ENCODE measurements at regions not wholly inside any gene's neighbourhood (a gene's known extent, or its start where the extent isn't known, plus 50 kb on each side); places are given as distances from the start of the nearest gene placed in this dataset.

GRCh38 chr16:50428116-50428515, 59.3 kb upstream of the BRD7 start:
- H3K18ac ChIP-seq (ENCODE audit: insufficient read length, low read depth, low read length): no peak overlapping the region
- Mint-ChIP-seq H3K27ac (no peak overlapping the region; a peak in 1 of 7 replicates), H3K4me1 (0 out of 4 replicates have a peak, but pooled peaks cover 0 to 3% of the 10 kb centered on the region in 2 experiments), H3K36me3 (ENCODE audit: insufficient read depth in 1 of 3, low read depth in 3 of 3) (no peaks in the 10 kb centered on the region), H3K4me3 (no peak overlapping the region), H3K9me3 (no peaks in the 10 kb centered on the region; a peak in 1 of 5 replicates), H3K27me3 (ENCODE audit: low read depth) (no peaks in the 10 kb centered on the region; the same call in none of the 2 replicates)
- H3K9ac ChIP-seq (ENCODE audit: extremely low read depth, insufficient read length, low read length): no peak overlapping the region
- no peak overlapping the region for H2AK5ac ChIP-seq (ENCODE audit: insufficient read length, low read length)
- H4K91ac ChIP-seq (ENCODE audit: insufficient read length, low read depth, low read length): no peak overlapping the region
- H3K4me1 ChIP-seq (ENCODE audit: insufficient read depth, low read length): no peaks in the 10 kb centered on the region
- no peak overlapping the region for H2BK5ac ChIP-seq (ENCODE audit: insufficient read length, low read length)
- H3T11ph ChIP-seq (ENCODE audit: low read length): no peak overlapping the region
- H2BK15ac ChIP-seq (ENCODE audit: low read depth, low read length): no peak overlapping the region
- no peaks in the 10 kb centered on the region for H3K79me2 ChIP-seq (ENCODE audit: insufficient read depth, low read length)
- no CpG with 5 or more reads among the region's 2 CpGs for WGBS (ENCODE audit: extremely low coverage, insufficient read length, low lambda C conversion rate)
- no peaks in the 10 kb centered on the region for H3K23me2 ChIP-seq (ENCODE audit: insufficient read length, low read depth, low read length, poor library complexity, severe bottlenecking)
- H2BK12ac ChIP-seq (ENCODE audit: insufficient read length, low read depth, low read length): no peak overlapping the region
- no peaks in the 10 kb centered on the region for H3K9me3 ChIP-seq (ENCODE audit: control insufficient read depth, low read depth, low read length)
- H3K23ac ChIP-seq (ENCODE audit: insufficient read length, low read depth, low read length): no peak overlapping the region
- H2BK20ac ChIP-seq (ENCODE audit: low read depth, low read length, poor library complexity, severe bottlenecking): no peak overlapping the region
- H3K27ac ChIP-seq (ENCODE audit: insufficient read length, low read depth, low read length): no peak overlapping the region
- H3K4me2 ChIP-seq (ENCODE audit: insufficient read depth, insufficient read length, low read length): no peak overlapping the region
- H2AFZ ChIP-seq (ENCODE audit: low read length): no peak overlapping the region
- no peaks in the 10 kb centered on the region for H4K20me1 ChIP-seq (ENCODE audit: control insufficient read depth, insufficient read depth, insufficient read length)
- no peak overlapping the region for H3K4ac ChIP-seq (ENCODE audit: low read depth, low read length)
- no peaks in the 10 kb centered on the region for H3K79me1 ChIP-seq (ENCODE audit: insufficient read depth, low read depth, low read length, poor library complexity, severe bottlenecking)
- H4K5ac ChIP-seq (ENCODE audit: insufficient read length, low read depth, low read length): no peak overlapping the region
- H3K14ac ChIP-seq (ENCODE audit: insufficient read depth, low read length): no peak overlapping the region
- H4K8ac ChIP-seq (replicated peaks; ENCODE audit: insufficient read length, low read depth, low read length): no peak overlapping the region
- DNase-seq: no peak
- no peak overlapping the region for H2BK120ac ChIP-seq (ENCODE audit: low read depth, low read length, poor library complexity, severe bottlenecking)
- no peak overlapping the region for H3K56ac ChIP-seq (ENCODE audit: insufficient read length, low read depth, low read length)
- H3K27me3 ChIP-seq (ENCODE audit: insufficient read depth, low read length): no peaks in the 10 kb centered on the region
- TF ChIP-seq CTCF (conservative IDR thresholded peaks at IDR 0.05): no peak

All from H9 (cell line).